HG02970 (cell line): ENCODE measurements at regions not wholly inside any gene's neighbourhood (a gene's known extent, or its start where the extent isn't known, plus 50 kb on each side); places are given as distances from the start of the nearest gene placed in this dataset.
"Not testable (repeated sequence)": the region's sequence is repeated elsewhere in the genome, so short reads cannot be mapped to it uniquely, and the experiment has no call there.

Source experiments
- ATAC-seq: cut with Tn5 transposase; IDR thresholded peaks from one replicate; pipeline ENCODE4 v1.9.1; 2021; ENCODE audit warnings: mild to moderate bottlenecking, moderate library complexity, moderate number of reproducible peaks; ENCODE audit not compliant: unreplicated experiment, low FRiP score

DNA sequence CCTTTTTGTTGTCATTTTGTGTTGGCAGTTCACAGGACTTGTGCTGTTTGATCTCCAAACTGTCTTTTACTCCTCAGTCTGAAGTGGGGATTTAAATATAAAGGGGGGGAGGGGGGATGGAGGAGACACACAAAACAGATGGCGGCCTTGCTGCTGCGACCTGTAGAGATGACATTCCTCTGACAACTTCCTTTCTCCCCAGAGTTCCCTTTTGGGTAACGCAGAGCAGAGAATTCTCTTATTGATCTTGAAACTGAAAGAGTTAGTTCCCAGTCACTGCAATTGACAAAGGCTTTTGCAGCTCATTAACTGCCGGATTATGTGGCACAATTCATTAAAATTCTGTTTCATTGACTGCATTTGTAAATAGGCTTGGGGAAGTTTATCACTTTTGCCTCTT lies 279.3 kb downstream of the TSN start:
- no peak for ATAC-seq

DNA sequence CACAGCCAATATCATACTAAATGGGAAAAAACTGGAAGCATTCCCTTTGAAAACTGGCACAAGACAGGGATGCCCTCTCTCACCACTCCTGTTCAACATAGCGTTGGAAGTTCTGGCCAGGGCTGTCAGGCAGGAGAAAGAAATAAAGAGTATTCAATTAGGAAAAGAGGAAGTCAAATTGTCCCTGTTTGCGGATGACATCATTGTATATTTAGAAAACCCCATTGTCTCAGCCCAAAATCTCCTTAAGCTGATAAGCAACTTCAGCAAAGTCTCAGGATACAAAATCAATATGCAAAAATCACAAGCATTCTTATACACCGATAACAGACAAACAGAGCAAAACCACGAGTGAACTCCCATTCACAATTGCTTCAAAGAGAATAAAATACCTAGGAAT lies 283.4 kb downstream of the TSN start:
- not testable (repeated sequence) for ATAC-seq

DNA sequence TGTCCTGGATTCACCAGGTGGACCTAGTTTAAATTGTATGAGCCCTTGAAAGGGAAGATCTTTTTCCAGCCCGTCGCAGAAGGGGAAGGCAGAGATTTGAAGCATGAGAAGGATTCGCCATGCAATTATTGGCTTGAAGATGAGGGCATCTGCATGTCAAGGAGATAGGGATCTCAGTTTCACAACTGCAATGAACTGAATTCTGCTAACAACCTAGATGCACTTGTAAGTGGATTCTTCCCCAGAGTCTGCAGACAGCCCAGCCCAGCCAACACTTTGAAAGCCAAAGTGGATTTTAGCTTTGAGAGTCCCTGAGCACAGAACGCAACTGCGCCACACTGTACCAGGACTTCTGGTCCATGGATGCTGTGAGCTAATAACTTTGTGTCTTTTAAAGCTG lies 286.0 kb downstream of the TSN start:
- no peak for ATAC-seq

DNA sequence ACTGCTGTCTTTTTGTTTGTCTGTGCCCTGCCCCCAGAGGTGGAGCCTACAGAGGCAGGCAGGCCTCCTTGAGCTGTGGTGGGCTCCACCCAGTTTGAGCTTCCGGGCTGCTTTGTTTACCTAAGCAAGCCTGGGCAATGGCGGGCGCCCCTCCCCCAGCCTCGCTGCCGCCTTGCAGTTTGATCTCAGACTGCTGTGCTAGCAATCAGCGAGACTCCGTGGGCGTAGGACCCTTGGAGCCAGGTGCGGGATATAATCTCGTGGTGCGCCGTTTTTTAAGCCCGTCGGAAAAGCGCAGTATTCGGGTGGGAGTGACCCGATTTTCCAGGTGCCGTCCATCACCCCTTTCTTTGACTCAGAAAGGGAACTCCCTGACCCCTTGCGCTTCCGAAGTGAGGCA lies 296.2 kb downstream of the TSN start:
- not testable (repeated sequence) for ATAC-seq

DNA sequence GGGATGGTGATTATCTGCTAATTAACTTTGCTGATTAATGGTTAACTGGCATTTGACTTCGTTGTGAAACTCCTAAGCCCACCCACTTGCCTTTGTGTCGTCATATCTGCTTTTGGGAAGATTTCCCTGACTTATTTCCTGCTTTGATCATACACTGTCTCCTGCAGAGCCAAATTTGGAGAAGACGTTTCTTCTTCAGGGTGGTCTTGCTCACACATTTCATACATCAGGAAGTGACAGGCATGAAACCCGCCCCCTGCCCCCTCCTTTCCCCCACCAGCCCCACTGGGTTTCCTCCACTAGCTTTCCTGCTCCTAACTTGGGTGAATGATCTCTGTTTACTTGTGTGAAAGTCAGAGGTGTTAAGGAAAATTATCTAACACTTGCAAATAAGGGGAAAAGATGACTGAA lies 300.1 kb downstream of the TSN start:
- ATAC-seq = no peak

DNA sequence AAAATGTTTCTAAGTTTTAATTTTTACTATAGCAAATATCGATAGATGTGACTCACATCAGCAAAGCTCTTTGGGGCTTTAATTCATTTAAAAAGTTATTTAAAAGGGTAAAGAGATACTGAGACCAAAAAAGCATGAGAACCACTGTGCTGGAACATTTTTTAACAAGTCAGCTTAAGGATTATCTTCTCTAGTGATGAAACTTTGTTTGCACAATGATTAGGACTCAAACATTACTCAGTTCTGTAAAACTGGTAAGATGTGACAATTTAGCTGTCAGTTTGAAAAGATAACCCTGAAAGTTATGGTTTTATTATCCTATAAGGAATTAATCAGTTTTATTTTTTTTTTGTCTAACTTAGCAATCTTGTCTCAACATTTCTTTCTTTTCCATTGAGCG lies 301.4 kb downstream of the TSN start:
- no peak for ATAC-seq

DNA sequence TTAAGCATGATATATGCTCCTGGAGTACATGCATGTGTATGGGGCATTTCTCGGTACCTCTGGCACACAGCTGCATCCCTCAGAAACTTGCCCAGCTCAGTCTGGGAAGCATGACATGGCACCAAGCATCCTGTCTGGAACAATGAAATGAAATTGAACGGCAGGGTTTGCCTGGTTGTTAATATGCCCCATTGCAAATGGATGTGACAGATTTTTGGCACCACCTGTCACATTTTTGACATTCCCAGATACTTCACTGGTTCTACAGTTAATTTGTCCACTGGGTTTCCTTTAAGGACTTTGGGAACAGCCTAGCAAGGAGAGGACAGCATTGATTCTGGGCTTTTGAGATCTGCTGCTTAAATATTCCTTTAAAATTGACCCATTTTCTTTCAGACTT lies 305.8 kb downstream of the TSN start:
- ATAC-seq = no peak

DNA sequence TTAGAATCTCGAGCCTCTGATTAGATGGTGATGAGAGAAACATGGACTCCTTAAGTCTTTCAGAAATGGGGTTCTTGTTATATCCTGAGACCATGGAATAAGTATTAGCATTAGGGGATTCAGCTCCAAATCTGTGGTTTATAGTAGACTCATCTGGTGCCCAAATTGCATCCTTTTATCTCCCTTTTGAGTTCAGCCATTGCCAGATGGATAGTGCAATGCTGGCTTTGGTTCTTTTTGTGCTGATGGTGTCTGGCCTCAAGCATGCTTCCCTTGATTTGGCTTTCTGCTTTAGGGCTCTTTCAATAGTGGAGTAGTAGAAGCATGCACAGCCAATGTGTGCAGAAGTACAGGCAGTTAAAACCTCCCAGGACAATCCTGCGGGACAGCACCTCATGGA lies 306.4 kb downstream of the TSN start:
- ATAC-seq = no peak

DNA sequence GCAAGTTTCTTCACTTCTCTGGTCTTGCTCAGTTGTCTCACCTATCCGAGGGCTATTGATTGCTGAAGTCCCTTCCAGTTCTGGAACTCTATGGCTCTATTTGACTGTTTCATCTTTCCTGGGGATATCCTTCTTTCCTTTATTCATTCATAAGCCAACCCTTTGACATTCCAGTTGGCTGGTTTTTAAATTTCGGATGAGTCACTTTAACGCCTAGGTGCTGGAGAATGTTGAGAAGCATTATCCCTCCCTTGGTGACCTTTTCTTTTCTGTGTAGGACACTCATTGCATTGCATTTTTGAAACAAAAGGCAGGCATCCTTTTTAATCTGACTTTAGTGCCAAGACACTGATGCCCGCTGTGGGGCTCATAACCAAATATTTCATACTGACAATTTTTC lies 307.1 kb downstream of the TSN start:
- ATAC-seq = no peak

DNA sequence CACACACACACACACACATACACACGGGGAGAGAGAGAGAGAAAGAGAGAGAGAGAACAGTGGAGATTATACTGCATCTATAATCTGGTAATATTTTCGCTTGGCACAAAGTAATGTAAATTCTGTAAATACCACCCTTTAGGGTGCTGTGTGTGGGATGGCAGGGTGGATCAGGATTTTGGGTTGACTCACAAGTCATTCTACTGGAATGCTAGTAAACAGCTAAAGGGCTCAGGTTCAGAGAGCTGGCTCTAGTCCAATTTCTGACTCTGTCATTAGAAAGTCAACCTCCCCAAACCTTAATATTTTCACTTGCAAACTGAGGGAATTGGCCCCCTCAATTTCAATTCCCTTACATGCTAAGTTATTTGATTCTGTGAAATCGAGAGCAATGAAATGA lies 308.3 kb downstream of the TSN start:
- ATAC-seq = no peak

DNA sequence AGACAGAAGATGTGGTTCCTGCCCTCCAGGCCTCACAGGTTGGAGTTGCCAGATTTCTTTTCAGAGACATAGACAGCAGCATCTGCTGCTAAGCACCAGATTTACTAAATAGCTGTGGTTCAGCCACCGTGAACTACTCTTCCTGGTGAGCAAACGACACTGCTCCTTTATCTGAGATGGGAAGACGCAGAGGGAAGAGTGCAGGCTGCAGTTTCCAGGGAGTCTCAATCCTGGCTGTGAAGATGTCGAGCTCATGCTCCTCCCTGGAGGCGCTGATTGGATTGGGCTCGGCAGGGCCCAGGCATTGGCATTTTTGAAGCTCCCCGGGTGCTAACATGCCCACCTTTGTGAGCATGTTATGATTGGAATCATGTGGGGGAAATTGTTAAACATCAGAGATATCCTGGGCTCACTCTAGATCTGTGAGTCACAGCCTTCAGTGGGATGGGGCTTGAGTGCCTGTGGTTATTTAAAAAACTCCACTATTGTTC lies 314.8 kb downstream of the TSN start:
- no peak for ATAC-seq

DNA sequence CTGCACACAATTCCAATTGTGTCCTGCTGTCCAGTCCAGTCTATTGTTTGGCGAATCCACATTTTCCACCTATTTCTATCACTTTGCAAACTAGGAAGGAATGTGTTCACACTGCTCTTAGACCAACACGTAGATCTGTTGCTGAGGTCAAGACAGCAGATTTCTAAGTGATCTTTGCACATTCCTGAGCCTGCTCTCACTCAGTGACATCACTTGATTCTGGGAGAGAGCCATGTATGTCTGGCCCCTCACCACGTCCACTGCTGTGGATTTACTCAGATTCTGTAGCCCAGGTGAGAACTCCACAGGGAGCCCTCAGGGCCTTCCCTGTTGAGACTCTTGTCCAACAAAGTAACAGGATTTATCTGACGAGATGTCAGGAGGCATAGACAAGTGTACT lies 317.2 kb downstream of the TSN start:
- no peak for ATAC-seq

DNA sequence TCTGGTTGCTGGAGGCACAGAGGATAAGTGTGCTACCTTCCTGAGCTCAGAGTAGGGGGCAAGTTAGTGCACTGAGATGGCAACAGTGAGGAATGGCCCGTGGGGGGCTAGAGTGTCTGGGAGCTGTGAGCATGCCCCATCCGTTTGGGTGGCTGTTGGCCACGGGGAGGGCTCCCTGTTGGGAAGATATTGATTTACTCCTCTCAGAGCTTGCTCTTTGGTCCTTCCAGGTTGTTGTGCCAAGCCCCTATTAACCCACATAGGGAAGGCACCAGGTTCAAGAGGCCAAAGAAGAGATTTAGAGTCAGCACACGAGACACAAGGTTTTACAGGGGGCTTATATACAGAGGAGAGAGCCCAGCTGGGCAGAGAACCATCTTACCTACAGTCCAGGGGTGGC lies 318.8 kb downstream of the TSN start:
- ATAC-seq = no peak

DNA sequence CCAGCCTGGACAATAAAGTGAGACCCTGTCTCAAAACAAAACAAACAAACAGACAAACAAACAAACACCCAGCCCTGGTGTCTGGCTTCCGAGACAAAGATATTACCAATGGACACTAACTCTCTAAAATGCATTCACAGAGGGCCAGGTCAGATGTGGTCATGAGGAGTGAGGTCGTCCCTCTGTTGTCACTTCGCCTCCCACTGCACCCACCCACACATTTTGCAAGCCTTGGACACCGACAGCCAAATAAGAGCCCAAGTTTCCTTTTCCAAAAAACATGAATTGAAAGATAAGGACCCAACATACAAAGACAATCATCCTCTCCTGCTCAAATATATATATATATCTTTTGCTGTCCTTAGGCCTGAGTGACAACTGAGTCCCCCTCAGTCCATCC lies 319.9 kb downstream of the TSN start:
- ATAC-seq = no peak

DNA sequence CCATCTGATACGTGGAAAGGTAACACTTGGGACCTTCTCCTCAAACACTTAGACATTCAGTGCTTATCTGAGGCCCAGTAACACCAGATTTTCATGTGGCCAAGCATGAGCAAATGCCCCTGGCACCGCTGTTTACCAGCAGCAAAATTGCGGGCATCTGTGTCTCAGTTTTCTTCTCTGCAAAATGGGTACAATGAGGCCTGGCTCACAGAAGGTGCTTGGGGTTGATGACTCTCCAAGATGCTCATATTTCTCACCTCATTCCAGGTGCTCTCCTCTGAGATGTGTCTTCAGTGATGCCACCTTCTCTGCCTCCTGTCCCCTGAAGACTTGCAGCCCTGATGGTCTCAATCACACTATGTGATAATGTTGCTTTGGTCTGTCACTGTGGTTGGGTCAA lies 321.7 kb downstream of the TSN start:
- no peak for ATAC-seq

DNA sequence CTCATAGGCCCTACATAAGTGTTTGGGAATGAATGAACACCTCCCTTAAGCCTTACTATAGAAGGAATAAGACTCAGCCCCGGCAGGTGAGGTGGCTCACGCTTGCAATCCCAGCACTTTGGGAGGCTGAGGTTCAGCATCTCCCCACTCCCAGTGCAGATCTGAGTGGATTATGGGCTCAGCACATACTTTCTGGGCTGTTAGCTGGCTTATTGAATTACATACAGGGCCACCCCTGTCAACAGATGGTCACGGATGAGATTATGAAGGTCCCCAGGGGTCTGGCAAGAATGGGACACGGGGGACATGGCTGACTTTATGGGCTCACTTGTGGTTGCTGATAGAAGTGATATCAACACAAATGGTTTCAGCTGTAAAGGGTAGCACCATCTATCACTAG lies 322.3 kb downstream of the TSN start:
- ATAC-seq = no peak

DNA sequence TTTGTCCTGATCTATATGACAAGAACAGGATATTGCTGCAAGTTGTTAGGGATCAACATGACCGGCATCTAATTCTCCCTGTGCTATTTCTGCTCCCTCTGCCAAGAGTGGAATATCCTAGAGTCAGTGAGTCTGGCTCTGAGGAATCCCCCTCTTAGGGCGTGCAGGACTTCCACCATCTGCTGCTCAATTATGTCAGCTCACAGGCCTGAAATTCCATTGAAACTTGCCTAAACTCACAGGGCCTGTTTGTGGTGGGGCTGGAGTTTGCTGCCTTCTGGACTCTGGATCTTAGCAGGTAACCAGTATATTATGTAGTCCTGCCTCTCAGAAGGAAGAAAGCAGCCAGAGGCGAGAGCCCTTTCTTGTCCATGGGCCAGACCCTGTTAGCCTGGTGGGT lies 323.0 kb downstream of the TSN start:
- no peak for ATAC-seq

DNA sequence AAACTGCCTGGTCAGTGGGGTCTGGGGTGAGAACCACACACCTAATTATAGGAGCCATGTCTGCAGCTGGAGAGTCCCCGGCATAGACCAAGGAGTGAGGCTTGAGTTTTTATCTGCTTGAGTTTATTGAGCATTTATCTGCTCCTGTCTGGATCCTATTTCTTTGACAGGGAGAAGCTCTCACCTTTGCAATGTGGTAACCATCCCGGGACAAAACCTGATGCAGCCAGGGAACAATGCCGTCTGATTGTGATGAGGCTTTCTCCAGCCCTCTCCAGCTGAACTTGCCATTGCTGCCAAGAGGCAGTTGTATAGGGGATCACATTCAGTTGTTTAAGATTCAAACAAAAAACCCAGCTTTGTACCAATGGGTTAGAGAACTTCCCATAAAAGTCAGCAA lies 324.4 kb downstream of the TSN start:
- ATAC-seq = no peak

DNA sequence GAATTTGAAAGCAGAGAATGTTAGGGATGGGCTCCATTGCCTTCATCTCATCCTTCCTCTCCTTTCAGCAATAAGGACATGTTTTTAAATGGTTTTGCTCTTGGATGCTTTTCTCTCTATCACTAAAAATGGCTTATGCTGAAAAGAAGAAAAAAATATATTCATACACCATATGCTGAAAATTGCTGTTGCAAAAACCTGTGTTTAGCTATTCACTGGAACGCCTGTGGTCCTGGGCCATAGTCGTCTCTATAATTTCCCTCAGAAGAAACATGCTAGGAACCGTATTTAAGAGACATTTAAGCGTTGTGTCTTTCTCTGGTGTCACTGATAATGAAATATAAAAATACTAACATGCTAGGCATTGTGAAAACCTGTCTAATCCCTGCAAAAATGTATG lies 324.9 kb downstream of the TSN start:
- no peak for ATAC-seq

DNA sequence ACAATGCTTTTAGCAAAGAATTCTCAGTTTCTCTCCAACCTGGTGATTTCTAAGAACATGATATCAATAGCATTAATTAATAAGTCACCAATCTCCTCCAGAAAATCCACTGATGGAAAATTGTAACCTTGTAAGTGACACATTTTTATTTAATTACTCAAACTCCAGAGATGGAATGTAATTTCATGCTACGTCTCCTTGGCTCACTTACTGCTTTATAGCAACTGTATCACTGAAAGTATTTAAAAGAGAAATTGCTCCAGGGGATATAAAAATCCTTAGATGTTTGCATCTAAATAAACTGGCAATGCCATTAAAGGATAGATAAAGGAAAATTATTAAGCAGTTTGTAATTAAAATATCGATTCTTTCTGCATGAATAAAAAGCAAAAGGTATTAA lies 325.4 kb downstream of the TSN start:
- no peak for ATAC-seq

DNA sequence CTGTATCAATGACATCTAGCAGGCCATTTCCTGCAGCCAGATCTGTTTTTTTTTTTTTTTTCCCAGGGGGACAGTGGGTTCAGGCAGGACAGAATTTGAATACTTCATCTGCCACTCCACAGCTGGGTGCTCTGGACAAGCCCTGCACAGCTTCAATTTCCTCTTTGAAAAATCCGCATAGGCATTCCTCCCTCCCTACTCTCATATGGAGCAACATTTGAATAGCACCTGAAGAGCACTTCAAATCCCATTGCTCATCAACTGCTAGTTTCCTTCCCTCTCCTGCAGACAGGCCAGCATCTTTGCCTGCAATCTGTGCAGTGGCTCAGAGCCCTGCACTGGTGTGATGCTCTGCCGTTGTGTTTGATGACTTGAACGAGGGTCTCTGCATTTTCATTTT lies 326.3 kb downstream of the TSN start:
- ATAC-seq = no peak

DNA sequence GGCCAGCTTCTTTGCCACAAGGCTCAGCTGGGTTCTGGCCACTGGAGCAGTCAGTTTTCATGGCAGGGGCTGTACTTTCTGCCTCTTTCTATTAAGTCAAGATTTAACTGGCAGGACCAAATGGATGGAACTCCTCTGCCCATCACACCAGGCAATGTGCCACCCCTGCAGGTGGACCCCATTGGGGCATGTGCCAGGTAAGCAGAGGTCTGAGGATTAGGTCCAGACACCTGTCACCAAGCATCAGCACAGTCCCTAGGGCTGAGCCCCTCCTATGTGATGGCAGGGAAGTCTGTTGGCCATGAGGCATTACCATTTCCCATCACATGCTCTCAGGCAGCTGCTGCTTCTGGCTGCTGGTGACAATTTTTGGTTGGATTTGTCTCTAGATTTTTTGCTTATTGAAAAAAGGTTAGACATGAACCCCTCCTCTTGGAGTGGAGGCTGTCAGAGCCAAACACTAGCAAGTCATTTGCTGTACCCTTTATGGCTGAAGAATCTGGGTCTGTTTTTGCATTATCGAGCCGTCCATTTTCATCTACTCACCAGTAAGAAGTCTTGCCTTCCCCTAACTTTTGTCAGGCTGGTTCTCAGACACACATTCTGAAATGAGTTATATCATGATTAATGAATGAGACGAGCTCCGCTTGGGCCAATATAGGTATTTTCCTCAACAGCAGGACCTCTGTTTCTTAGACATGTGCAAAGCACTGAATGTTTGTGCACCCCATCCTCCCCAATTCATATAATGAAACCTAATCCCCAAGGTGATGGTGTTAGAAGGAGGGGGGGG lies 328.0 kb downstream of the TSN start:
- no peak for ATAC-seq

DNA sequence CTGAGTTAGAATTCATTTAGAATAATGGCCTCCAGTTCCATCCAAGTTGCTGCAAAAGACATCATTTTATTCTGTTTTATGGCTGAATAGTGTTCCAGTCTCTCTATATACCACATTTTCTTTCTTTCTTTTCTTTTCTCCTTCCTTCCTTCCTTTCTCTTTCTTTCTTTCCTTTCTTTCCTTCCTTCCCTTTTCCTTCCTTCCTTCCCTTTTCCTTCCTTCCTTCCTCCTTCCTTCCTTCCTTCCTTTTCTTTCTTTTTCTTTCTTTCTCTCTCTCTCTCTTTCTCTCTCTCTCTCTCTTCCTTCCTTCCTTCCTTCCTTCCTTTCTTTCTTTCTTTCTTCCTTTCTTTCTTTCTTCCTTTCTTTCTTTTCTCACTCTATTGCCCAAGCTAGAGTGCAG lies 330.2 kb downstream of the TSN start:
- ATAC-seq = not testable (repeated sequence)
